Activated naive CD4-positive, alpha-beta T cell (primary cell): ENCODE measurements at regions not wholly inside any gene's neighbourhood (a gene's known extent, or its start where the extent isn't known, plus 50 kb on each side); places are given as distances from the start of the nearest gene placed in this dataset.

Experiments used
- DNase-seq, 4 experiments: peaks; one replicate each; lab custom pipeline; 2025; lab: John Stamatoyannopoulos, UW

GRCh38 chr17:17417718-17418181, 59.0 kb upstream of the MED9 start:
- DNase-seq, result no peak

DNA sequence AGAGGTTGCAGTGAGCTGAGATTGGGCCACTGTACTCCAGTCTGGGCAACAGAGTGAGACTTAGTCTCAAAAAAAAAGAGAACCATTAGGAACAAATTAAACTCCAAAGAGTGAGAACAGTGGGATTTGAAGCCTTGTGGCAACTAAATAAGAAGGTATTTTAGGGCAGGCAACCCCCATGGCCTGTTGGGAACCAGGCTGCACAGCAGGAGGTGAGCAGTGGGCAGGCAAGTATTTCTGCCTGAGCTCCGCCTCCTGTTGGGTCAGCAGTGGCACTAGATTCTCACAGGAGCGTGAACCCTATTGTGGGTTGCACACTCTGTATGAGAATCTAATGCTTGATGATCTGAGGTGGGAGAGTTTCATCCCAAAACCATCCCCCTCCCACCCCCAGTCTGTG, 57.6 kb upstream of the MED9 start:
- no peak for DNase-seq

- DNase-seq, result no peak
Observed at GRCh38 chr17:17419631-17420030, 57.2 kb upstream of the MED9 start.

DNA sequence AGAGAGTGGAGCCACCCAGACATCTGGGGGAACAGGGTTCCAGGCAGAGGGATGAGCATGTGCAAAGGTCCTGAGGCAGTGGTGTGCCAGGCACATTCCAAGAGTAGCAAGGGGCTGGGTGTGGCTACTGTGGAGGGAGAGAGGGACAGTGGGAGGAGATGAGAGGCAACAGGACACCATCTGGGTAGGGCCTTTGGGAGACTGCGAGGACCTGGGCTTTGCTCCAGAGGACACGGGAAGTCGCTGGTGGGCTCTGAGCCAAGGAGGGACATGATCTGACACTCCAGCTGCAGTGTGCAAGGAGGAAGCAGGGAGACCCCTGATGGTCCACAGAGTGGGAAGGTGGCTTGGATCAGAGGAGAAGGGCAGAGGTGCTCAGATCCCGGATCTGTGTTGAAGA, 56.7 kb upstream of the MED9 start:
- no peak for DNase-seq

DNA sequence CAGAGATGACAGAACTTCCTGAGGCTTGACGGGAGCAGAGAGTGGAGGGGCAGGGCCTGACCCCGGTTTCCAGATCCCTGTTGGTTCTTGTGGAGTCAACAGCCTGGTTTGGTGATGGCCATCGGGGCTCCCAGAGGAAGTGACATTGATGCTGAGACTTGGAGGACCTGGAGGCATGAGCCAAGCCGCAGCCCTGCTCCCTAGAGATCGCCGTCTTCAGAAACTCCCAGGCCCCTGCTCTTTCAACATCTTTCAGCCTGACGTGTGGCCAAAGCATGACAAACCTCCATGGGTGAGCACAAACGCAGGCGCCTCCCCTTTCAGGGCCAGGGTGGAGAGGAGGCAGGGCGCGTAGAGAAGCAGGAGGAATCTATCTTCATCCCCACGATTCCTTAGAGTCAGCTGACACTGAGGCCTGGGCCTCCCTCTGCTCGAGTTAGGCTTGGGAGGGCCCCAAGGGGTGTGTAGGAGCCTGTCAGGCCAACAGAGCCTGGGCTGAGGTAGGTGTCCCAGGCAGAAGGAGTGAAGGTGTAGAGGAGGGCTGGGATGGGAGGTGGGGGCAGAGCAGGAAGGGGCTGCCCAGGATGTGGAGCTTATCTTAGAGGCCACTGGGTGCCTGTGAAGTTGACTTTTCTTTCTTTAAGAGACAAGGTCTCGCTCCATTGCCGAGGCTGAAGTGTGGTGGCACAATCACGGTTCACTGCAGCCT, 56.1 kb upstream of the MED9 start:
- DNase-seq, result no peak

- no peak for DNase-seq
Observed at GRCh38 chr17:17421346-17422216, 55.2 kb upstream of the MED9 start.

- DNase-seq, result no peak
Observed at GRCh38 chr17:17422217-17422610, 54.6 kb upstream of the MED9 start.

DNA sequence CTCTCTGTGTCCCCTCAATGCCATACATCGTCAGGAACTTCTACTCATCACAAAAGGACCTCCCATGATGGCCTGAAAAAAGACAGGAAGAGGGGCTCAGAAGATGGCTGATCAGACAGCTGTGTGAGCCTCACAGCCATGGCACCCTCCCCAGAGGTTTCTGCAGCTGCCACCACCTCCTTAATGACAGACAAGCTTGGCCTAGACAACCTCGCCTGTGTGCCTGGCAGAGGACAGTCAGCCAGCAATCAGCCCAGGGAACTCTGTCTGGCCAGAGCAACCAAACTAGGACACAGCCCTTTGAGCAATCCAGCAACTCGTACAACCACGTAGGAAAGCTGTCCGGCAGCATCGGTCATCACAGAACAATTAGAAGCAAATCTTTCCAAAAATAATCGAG, 54.2 kb upstream of the MED9 start:
- no peak for DNase-seq

GRCh38 chr17:17423656-17424055, 53.1 kb upstream of the MED9 start:
- DNase-seq, result no peak

- DNase-seq, result no peak
Observed at GRCh38 chr17:17424552-17424951, 52.2 kb upstream of the MED9 start.

DNA sequence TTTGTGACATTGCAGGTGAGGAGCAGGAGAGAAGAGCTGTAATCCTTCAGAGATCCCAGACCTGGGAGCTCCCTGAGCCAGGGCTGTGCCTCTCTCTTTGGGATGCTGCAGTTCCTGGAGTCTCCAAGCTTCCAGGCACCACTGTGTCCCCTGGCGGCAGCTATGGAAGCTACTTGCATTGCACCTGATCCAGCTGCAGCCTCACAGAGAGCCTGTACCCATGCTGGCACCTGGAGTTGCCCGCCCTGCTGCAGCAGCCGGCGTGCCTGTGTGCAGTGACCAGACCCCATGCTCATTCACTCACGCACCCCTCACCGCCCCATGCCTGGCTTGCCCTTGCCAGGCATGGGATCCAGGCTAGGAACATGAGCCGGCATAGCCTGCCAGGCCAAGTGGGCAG, 51.8 kb upstream of the MED9 start:
- no peak for DNase-seq

DNA sequence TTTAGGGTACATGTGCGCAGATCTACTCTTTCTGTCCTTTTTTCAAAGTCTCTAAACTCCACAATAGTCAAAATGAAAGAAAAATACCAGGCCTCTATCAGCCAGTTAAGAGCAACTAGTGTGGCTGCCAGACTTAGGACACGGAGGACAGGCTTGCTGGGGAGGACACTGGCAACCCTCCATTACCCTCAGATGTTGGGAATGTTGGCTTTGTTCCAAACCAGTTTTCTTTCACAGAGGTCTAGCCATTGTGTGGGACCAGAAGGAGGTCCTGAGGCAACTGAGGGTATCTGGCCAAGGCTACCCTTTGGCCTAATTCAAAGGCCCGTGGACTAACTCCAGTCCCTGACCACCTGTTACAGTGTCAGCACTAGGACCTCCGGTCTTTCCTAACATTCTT, 51.2 kb upstream of the MED9 start:
- DNase-seq, result no peak

DNA sequence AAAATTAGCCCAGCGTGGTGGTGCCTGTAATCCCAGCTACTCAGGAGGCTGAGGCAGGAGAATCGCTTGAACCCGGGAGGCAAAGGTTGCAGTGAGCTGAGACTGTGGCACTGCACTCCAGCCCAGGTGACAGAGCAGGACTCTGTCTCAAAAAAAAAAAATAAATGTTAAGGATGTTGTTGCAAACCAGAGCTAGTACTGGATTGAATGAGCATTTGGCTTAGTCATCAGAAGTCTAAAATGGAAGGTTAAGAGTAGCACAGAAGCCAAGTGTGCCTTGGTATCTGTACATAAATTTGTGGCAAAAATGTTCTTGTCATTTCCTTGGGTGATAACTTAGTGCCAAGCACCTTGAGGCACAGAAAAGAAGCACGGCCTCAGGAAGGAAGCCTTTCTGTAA, 50.6 kb upstream of the MED9 start:
- no peak for DNase-seq
